ENCODE measurements at regions not wholly inside any gene's neighbourhood (a gene's known extent, or its start where the extent isn't known, plus 50 kb on each side); places are given as distances from the start of the nearest gene placed in this dataset.

- intact Hi-C loops (cut with micrococcal nuclease) = no loop called here
Measured at GRCh38 chr1:218953386-218953785, 220.3 kb upstream of the LYPLAL1 start.

GRCh38 chr1:218957971-218958370, 215.7 kb upstream of the LYPLAL1 start:
- Histone ChIP-seq H3K36me3 (no peaks in the 10 kb centered on the region), H3K27ac (replicated peaks) (no peak overlapping the region), H3K27me3 (ENCODE audit: low read depth) (no peaks in the 10 kb centered on the region), H3K9me3 (replicated peaks) (peaks cover 5% of the 10 kb centered on the region), H3K4me1 (no peaks in the 10 kb centered on the region), H3K4me3 (no peak overlapping the region)
- DNase-seq = no peak
- intact Hi-C loops (cut with micrococcal nuclease) = no loop called here
- TF ChIP-seq CTCF (IDR thresholded peaks at IDR 0.05; ENCODE audit: borderline replicate concordance) = no peak

More at GRCh38 chr1:218953386-218953785, 220.3 kb upstream of the LYPLAL1 start:
- TF ChIP-seq CTCF (IDR thresholded peaks at IDR 0.05; ENCODE audit: borderline replicate concordance) = no peak
- no peaks in the 10 kb centered on the region for H3K4me1 ChIP-seq
- H3K36me3 ChIP-seq = no peaks in the 10 kb centered on the region
- H3K27me3 ChIP-seq (ENCODE audit: low read depth) = no peaks in the 10 kb centered on the region
- H3K27ac ChIP-seq (replicated peaks) = no peak overlapping the region
- no peak for DNase-seq
- H3K9me3 ChIP-seq (replicated peaks) = peaks cover 5% of the 10 kb centered on the region
- H3K4me3 ChIP-seq = no peak overlapping the region

GRCh38 chr1:218959784-218960183, 213.9 kb upstream of the LYPLAL1 start:
- Histone ChIP-seq H3K27ac (replicated peaks) (no peak overlapping the region), H3K36me3 (no peaks in the 10 kb centered on the region), H3K27me3 (ENCODE audit: low read depth) (no peaks in the 10 kb centered on the region), H3K4me1 (no peaks in the 10 kb centered on the region), H3K4me3 (no peak overlapping the region), H3K9me3 (replicated peaks) (peaks cover 5% of the 10 kb centered on the region)
- intact Hi-C loops (cut with micrococcal nuclease) = no loop called here
- no peak for TF ChIP-seq CTCF (IDR thresholded peaks at IDR 0.05; ENCODE audit: borderline replicate concordance)
- DNase-seq = no peak

GRCh38 chr1:218964471-218965185, 209.1 kb upstream of the LYPLAL1 start:
- DNase-seq = no peak
- no peak for TF ChIP-seq CTCF (IDR thresholded peaks at IDR 0.05; ENCODE audit: borderline replicate concordance)
- intact Hi-C loops (cut with micrococcal nuclease) = no loop called here
- Histone ChIP-seq H3K36me3 (no peaks in the 10 kb centered on the region), H3K9me3 (replicated peaks) (peaks cover 17% of the 10 kb centered on the region), H3K4me3 (no peak overlapping the region), H3K27ac (replicated peaks) (no peak overlapping the region), H3K27me3 (ENCODE audit: low read depth) (no peaks in the 10 kb centered on the region), H3K4me1 (no peaks in the 10 kb centered on the region)

- TF ChIP-seq CTCF (IDR thresholded peaks at IDR 0.05; ENCODE audit: borderline replicate concordance) = no peak
- Histone ChIP-seq H3K9me3 (replicated peaks) (peaks cover 17% of the 10 kb centered on the region), H3K27me3 (ENCODE audit: low read depth) (no peaks in the 10 kb centered on the region), H3K27ac (replicated peaks) (no peak overlapping the region), H3K4me3 (no peak overlapping the region), H3K4me1 (no peaks in the 10 kb centered on the region), H3K36me3 (no peaks in the 10 kb centered on the region)
- intact Hi-C loops (cut with micrococcal nuclease) = no loop called here
- DNase-seq = no peak
Measured at GRCh38 chr1:218965821-218966220, 207.9 kb upstream of the LYPLAL1 start.

Measured in left ventricle myocardium inferior (tissue), 1 donor.